WERI-Rb-1 (cell line): ENCODE measurements at regions not wholly inside any gene's neighbourhood (a gene's known extent, or its start where the extent isn't known, plus 50 kb on each side); places are given as distances from the start of the nearest gene placed in this dataset.
"Not testable (repeated sequence)": the region's sequence is repeated elsewhere in the genome, so short reads cannot be mapped to it uniquely, and the experiment has no call there.

Experiments used
- DNase-seq: peaks from one replicate; pipeline ENCODE4 v3.0.0-alpha.2; 2020
- H3K27ac ChIP-seq: fragments of 250-450 bp; sonication (Bioruptor Pico); 2 replicates; pipeline ENCODE4 v1.5.1; 2020; ENCODE audit warnings: mild to moderate bottlenecking, moderate library complexity
- H3K27me3 ChIP-seq: fragments of 250-450 bp; sonication (Bioruptor Pico); 2 replicates; pipeline ENCODE4 v1.5.1; 2021; ENCODE audit warnings: mild to moderate bottlenecking, low read depth, moderate library complexity; ENCODE audit not compliant: insufficient read depth, severe bottlenecking
- H3K36me3 ChIP-seq: fragments of 250-450 bp; sonication (Bioruptor Pico); 2 replicates; pipeline ENCODE4 v1.5.1; 2020; ENCODE audit warnings: mild to moderate bottlenecking, moderate library complexity
- H3K4me3 ChIP-seq: 2 replicates; pipeline ENCODE4 v1.5.1; 2011; ENCODE audit warnings: low read depth, mild to moderate bottlenecking, control low read depth, low read length
- H3K9me3 ChIP-seq: fragments of 250-450 bp; sonication (Bioruptor Pico); 2 replicates; pipeline ENCODE4 v1.5.1; 2021; ENCODE audit warnings: mild to moderate bottlenecking, moderate library complexity; ENCODE audit not compliant: severe bottlenecking
- CTCF ChIP-seq: IDR thresholded peaks from 2 replicates; pipeline ENCODE4 v1.5.1; 2011; ENCODE audit warnings: low read depth, mild to moderate bottlenecking, control low read depth, inconsistent platforms, low read length

- no peak for DNase-seq
- H3K27me3 ChIP-seq = peaks cover 72% of the 10 kb centered on the region
- no peaks in the 10 kb centered on the region for H3K9me3 ChIP-seq
- no peaks in the 10 kb centered on the region for H3K36me3 ChIP-seq
- H3K27ac ChIP-seq = no peak overlapping the region
- TF ChIP-seq CTCF = no peak
- H3K4me3 ChIP-seq = no peak overlapping the region
These were observed 265.4 kb downstream of the EN1 start for GRCh38 chr2:118582058-118582457.

- H3K9me3 ChIP-seq = no peaks in the 10 kb centered on the region
- peaks cover 76% of the 10 kb centered on the region for H3K27me3 ChIP-seq
- TF ChIP-seq CTCF = no peak
- no peak overlapping the region for H3K27ac ChIP-seq
- no peak for DNase-seq
- H3K4me3 ChIP-seq = no peak overlapping the region
- H3K36me3 ChIP-seq = no peaks in the 10 kb centered on the region
These were observed 266.8 kb downstream of the EN1 start for GRCh38 chr2:118580651-118581050.

GRCh38 chr2:118580107-118580506, 267.3 kb downstream of the EN1 start:
- no peaks in the 10 kb centered on the region for H3K36me3 ChIP-seq
- no peak for TF ChIP-seq CTCF
- peaks cover 80% of the 10 kb centered on the region for H3K27me3 ChIP-seq
- H3K4me3 ChIP-seq = no peak overlapping the region
- no peaks in the 10 kb centered on the region for H3K9me3 ChIP-seq
- no peak for DNase-seq
- no peak overlapping the region for H3K27ac ChIP-seq

GRCh38 chr2:118577202-118577601, 270.2 kb downstream of the EN1 start:
- TF ChIP-seq CTCF = no peak
- Histone ChIP-seq H3K27me3 (peaks cover 68% of the 10 kb centered on the region), H3K27ac (no peak overlapping the region), H3K36me3 (no peaks in the 10 kb centered on the region), H3K9me3 (no peaks in the 10 kb centered on the region), H3K4me3 (no peak overlapping the region)
- DNase-seq = no peak

- Histone ChIP-seq H3K27me3 (peaks cover 70% of the 10 kb centered on the region), H3K4me3 (no peak overlapping the region), H3K36me3 (no peaks in the 10 kb centered on the region), H3K9me3 (no peaks in the 10 kb centered on the region), H3K27ac (no peak overlapping the region)
- no peak for DNase-seq
- TF ChIP-seq CTCF = no peak
These were observed 271.2 kb downstream of the EN1 start for GRCh38 chr2:118576109-118576855.

- H3K36me3 ChIP-seq, DNase-seq, H3K4me3 ChIP-seq, H3K27ac ChIP-seq, H3K9me3 ChIP-seq: not testable (repeated sequence)
- H3K27me3 ChIP-seq = peaks cover 71% of the 10 kb centered on the region
These were observed 275.1 kb downstream of the EN1 start for GRCh38 chr2:118572380-118572779.
